Hepatocyte (in vitro differentiated cells): ENCODE measurements at regions not wholly inside any gene's neighbourhood (a gene's known extent, or its start where the extent isn't known, plus 50 kb on each side); places are given as distances from the start of the nearest gene placed in this dataset.

Experiments
- EZH2 ChIP-seq: fragments of 200-600 bp; sonication (generic); IDR thresholded peaks from 2 replicates; pipeline ENCODE4 v1.6.1; 2016; ENCODE audit warnings: antibody characterized with exemption, mild to moderate bottlenecking, borderline replicate concordance
- EZH2phosphoT487 ChIP-seq: fragments of 200-600 bp; sonication (generic); IDR thresholded peaks from one replicate; pipeline ENCODE4 v1.6.1; 2018; ENCODE audit warnings: antibody characterized with exemption, mild to moderate bottlenecking, low read depth, moderate library complexity; ENCODE audit not compliant: unreplicated experiment, severe bottlenecking
- TF ChIP-seq, protein P1 (sequence below): fragments of 200-600 bp; sonication (generic); IDR thresholded peaks from 2 replicates; pipeline ENCODE4 v1.5.1; 2016; ENCODE audit warnings: antibody characterized with exemption, mild to moderate bottlenecking; ENCODE audit not compliant: poor library complexity

GRCh38 chr2:184174493-184175104 lies 423.7 kb upstream of the ZNF804A start:
- TF ChIP-seq, protein P1, sequence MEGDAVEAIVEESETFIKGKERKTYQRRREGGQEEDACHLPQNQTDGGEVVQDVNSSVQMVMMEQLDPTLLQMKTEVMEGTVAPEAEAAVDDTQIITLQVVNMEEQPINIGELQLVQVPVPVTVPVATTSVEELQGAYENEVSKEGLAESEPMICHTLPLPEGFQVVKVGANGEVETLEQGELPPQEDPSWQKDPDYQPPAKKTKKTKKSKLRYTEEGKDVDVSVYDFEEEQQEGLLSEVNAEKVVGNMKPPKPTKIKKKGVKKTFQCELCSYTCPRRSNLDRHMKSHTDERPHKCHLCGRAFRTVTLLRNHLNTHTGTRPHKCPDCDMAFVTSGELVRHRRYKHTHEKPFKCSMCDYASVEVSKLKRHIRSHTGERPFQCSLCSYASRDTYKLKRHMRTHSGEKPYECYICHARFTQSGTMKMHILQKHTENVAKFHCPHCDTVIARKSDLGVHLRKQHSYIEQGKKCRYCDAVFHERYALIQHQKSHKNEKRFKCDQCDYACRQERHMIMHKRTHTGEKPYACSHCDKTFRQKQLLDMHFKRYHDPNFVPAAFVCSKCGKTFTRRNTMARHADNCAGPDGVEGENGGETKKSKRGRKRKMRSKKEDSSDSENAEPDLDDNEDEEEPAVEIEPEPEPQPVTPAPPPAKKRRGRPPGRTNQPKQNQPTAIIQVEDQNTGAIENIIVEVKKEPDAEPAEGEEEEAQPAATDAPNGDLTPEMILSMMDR = no peak
- no peak for TF ChIP-seq EZH2
- no peak for TF ChIP-seq EZH2phosphoT487
